GM12873 (cell line): ENCODE measurements at regions not wholly inside any gene's neighbourhood (a gene's known extent, or its start where the extent isn't known, plus 50 kb on each side); places are given as distances from the start of the nearest gene placed in this dataset.

Experiments used
- CTCF ChIP-seq: IDR thresholded peaks from 2 replicates; pipeline ENCODE4 v1.5.1; 2012; ENCODE audit warnings: low read depth, mild to moderate bottlenecking, moderate library complexity, low read length, control low read depth; ENCODE audit not compliant: insufficient read depth; ENCODE audit errors: missing control alignments

GRCh38 chr5:164772122-164772521 lies 1266.7 kb downstream of the MAT2B start:
- no peak for TF ChIP-seq CTCF

GRCh38 chr5:164784230-164784629 lies 1278.8 kb downstream of the MAT2B start:
- TF ChIP-seq CTCF: no peak

- no peak for TF ChIP-seq CTCF
Measured at GRCh38 chr5:164798110-164798509, 1292.7 kb downstream of the MAT2B start.

DNA sequence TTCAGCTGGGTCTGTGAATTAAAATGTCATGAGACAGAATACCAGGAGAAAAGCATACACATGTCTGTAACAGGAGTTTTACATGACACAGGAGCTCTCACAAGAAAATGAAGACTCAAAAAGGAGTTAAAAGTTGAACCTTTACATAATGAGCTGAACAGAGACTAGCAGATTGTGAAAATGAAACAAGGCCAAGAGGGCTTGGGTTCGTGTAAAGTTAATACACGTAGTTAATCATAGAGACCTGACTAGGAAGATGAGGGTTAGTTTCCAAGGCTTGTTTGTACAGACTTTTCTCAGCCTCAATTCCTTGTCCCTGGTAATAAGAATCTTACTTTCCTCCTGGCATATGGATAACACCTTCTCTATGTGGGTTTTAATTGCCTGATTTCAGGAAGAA lies 1294.0 kb downstream of the MAT2B start:
- no peak for TF ChIP-seq CTCF

DNA sequence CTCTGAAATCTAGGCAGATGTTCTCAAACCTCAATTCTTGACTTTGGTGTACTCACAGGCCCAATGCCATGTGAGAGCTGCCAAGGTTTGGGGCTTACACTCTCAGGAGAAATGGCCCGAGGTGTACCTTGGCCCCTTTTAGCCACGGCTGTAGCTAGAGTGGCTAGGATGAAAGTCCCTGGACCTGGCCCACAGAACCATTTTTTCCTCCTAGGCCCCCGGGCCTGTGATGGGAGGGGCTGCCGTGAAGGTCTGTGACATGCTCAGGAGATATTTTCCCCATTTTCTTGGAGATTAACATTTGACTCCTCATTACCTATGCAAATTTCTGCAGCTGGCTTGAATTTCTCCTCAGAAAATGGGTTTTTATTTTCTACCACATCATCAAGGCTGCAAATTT lies 1296.5 kb downstream of the MAT2B start:
- no peak for TF ChIP-seq CTCF

DNA sequence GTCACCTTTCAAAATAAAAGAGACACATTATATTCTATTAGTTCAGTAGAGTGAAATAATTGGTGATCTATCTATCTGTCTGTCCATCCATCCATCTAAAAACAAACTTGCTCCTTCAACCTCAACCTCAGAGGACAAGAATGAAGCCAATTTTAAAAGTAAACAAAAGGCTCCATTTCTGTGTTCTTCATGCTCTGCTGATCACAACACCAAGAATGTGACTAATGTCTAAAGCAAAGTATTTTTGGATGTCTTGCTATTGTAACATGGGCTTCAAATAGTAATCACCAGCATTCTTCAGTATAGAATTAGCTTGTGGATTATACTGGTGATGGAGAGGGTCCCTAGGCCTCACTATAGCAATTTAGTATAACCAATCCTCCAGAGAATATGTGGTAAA lies 1304.4 kb downstream of the MAT2B start:
- TF ChIP-seq CTCF: no peak

- TF ChIP-seq CTCF: no peak
Measured at GRCh38 chr5:164818445-164818844, 1313.0 kb downstream of the MAT2B start.
